IMR-90 (cell line): ENCODE measurements at regions not wholly inside any gene's neighbourhood (a gene's known extent, or its start where the extent isn't known, plus 50 kb on each side); places are given as distances from the start of the nearest gene placed in this dataset.

ENCODE experiments used
- ATAC-seq: fragments of 200-7000 bp; cut with Tn5 transposase; 2 replicates; pipeline ENCODE4 v1.9.1; 2020; ENCODE audit warnings: low read depth, mild to moderate bottlenecking, moderate library complexity
- BruUV-seq: library from RNA; stranded (reverse); fragments of 400-500 nt; replicated peaks from 2 replicates; lab custom pipeline; 2021; lab: Mats Ljungman, UMichigan
- CTCF ChIA-PET: fragments of 300-600 bp; formaldehyde crosslinking; extraction: SDS; loops from one replicate; lab custom pipeline; 2021; ENCODE audit warnings: antibody characterized with exemption; lab: Yijun Ruan, JAX
- POLR2A ChIA-PET: fragments of 300-600 bp; sonication (Branson Sonifier 250); formaldehyde crosslinking; loops from one replicate; lab custom pipeline; 2022; ENCODE audit warnings: antibody characterized with exemption; ENCODE audit not compliant: unreplicated experiment; lab: Charles Lee
- DNase-seq: peaks from one replicate; pipeline ENCODE4 v3.0.0; 2013
- H2AFZ ChIP-seq: replicated peaks from 2 replicates; pipeline ENCODE3; 2013; ENCODE audit warnings: low read length, mild to moderate bottlenecking; ENCODE audit not compliant: poor library complexity
- H2AK5ac ChIP-seq: 2 replicates; pipeline ENCODE4 v1.6.1; 2013; ENCODE audit warnings: low read depth, low read length, inconsistent platforms
- H2AK9ac ChIP-seq: replicated peaks from 2 replicates; pipeline ENCODE3; 2013; ENCODE audit warnings: mild to moderate bottlenecking, low read depth, low read length, moderate library complexity; ENCODE audit not compliant: poor library complexity
- H2BK120ac ChIP-seq: 2 replicates; pipeline ENCODE4 v1.6.1; 2013; ENCODE audit warnings: low read depth, low read length, inconsistent platforms
- H2BK15ac ChIP-seq: 3 replicates; pipeline ENCODE4 v1.6.1; 2013; ENCODE audit warnings: low read depth, low read length, inconsistent platforms
- H2BK20ac ChIP-seq: 2 replicates; pipeline ENCODE4 v1.6.1; 2013; ENCODE audit warnings: low read depth, mild to moderate bottlenecking, inconsistent platforms, low read length, moderate library complexity
- H2BK5ac ChIP-seq: 2 replicates; pipeline ENCODE4 v1.6.1; 2013; ENCODE audit warnings: mild to moderate bottlenecking, low read depth, low read length, inconsistent platforms; ENCODE audit not compliant: poor library complexity, severe bottlenecking
- H3K14ac ChIP-seq: replicated peaks from 2 replicates; pipeline ENCODE4 v1.6.1; 2013; ENCODE audit warnings: low read depth, low read length, inconsistent platforms
- H3K18ac ChIP-seq: 2 replicates; pipeline ENCODE4 v1.6.1; 2013; ENCODE audit warnings: low read depth, low read length, control low read depth
- H3K23ac ChIP-seq: 2 replicates; pipeline ENCODE4 v1.6.1; 2013; ENCODE audit warnings: low read depth, low read length, inconsistent platforms
- H3K27ac ChIP-seq: 2 replicates; pipeline ENCODE4 v1.5.1; 2013; ENCODE audit warnings: mild to moderate bottlenecking, control low read depth, low read length; ENCODE audit not compliant: insufficient read depth
- H3K27me3 ChIP-seq: 2 replicates; pipeline ENCODE4 v1.6.1; 2013; ENCODE audit warnings: low read length; ENCODE audit not compliant: control insufficient read depth, insufficient read depth
- H3K36me3 ChIP-seq: 2 replicates; pipeline ENCODE4 v1.6.1; 2013; ENCODE audit warnings: low read length, mixed read lengths; ENCODE audit not compliant: control insufficient read depth, insufficient read depth
- H3K4ac ChIP-seq: 2 replicates; pipeline ENCODE4 v1.6.1; 2013; ENCODE audit warnings: low read depth, low read length, inconsistent platforms
- H3K4me1 ChIP-seq: 2 replicates; pipeline ENCODE4 v1.6.1; 2013; ENCODE audit warnings: low read length, mixed read lengths; ENCODE audit not compliant: control insufficient read depth, insufficient read depth
- H3K4me2 ChIP-seq: 2 replicates; pipeline ENCODE4 v1.6.1; 2013; ENCODE audit warnings: low read depth, mild to moderate bottlenecking, control low read depth, low read length, moderate library complexity
- H3K4me3 ChIP-seq: 2 replicates; pipeline ENCODE4 v1.5.1; 2013; ENCODE audit warnings: low read depth, mild to moderate bottlenecking, control low read depth, low read length, moderate library complexity; ENCODE audit not compliant: insufficient read depth
- H3K56ac ChIP-seq: 2 replicates; pipeline ENCODE4 v1.6.1; 2013; ENCODE audit warnings: low read length, inconsistent platforms; ENCODE audit not compliant: insufficient read depth; ENCODE audit errors: extremely low read depth
- H3K79me1 ChIP-seq, 2 experiments: 2 replicates each; pipeline ENCODE4 v1.6.1; 2013; ENCODE audit warnings: low read length in 2 of 2, inconsistent platforms in 1 of 2, low read depth in 1 of 2
- H3K9ac ChIP-seq: 2 replicates; pipeline ENCODE4 v1.6.1; 2013; ENCODE audit warnings: low read depth, low read length, control low read depth
- H3K9me1 ChIP-seq: 2 replicates; pipeline ENCODE4 v1.6.1; 2013; ENCODE audit warnings: low read length, inconsistent platforms; ENCODE audit not compliant: insufficient read depth
- H3K9me3 ChIP-seq: 2 replicates; pipeline ENCODE4 v1.6.1; 2013; ENCODE audit warnings: low read length; ENCODE audit not compliant: control insufficient read depth, insufficient read depth
- H4K20me1 ChIP-seq: 2 replicates; pipeline ENCODE4 v1.6.1; 2013; ENCODE audit warnings: low read length, inconsistent platforms; ENCODE audit not compliant: insufficient read depth
- H4K5ac ChIP-seq: 2 replicates; pipeline ENCODE4 v1.6.1; 2013; ENCODE audit warnings: mild to moderate bottlenecking, low read depth, low read length, control low read depth
- H4K8ac ChIP-seq, 2 experiments: 2 replicates each; pipeline ENCODE4 v1.6.1; 2013; ENCODE audit warnings: low read depth in 2 of 2, low read length in 2 of 2, control low read depth in 1 of 2, inconsistent platforms in 1 of 2
- H4K91ac ChIP-seq: 2 replicates; pipeline ENCODE4 v1.6.1; 2013; ENCODE audit warnings: low read depth, low read length, inconsistent platforms; ENCODE audit not compliant: insufficient read depth
- CHD1 ChIP-seq: IDR thresholded peaks from 2 replicates; pipeline ENCODE4 v1.6.1; 2012; ENCODE audit warnings: low read depth, low read length, improper control_type of control experiment
- CTCF ChIP-seq: conservative IDR thresholded peaks from 2 replicates; pipeline ENCODE4 v1.5.1; 2012; ENCODE audit warnings: mild to moderate bottlenecking, low read depth, low read length, improper control_type of control experiment
- ELK1 ChIP-seq: fragments of 150-350 bp; IDR thresholded peaks from 2 replicates; pipeline ENCODE4 v1.6.1; 2016; ENCODE audit warnings: low read depth, mild to moderate bottlenecking, low read length, moderate library complexity, borderline replicate concordance
- FOS ChIP-seq: fragments of 150-350 bp; IDR thresholded peaks from 2 replicates; pipeline ENCODE4 v1.6.1; 2016; ENCODE audit warnings: low read depth, low read length
- MAZ ChIP-seq: IDR thresholded peaks from 2 replicates; pipeline ENCODE4 v1.6.1; 2012; ENCODE audit warnings: low read depth, mild to moderate bottlenecking, low read length, improper control_type of control experiment, moderate library complexity, borderline replicate concordance
- MXI1 ChIP-seq: IDR thresholded peaks from 2 replicates; pipeline ENCODE4 v1.6.1; 2012; ENCODE audit warnings: low read depth, mild to moderate bottlenecking, low read length, moderate library complexity, borderline replicate concordance
- NFE2L2 ChIP-seq: fragments of 150-350 bp; IDR thresholded peaks from 2 replicates; pipeline ENCODE4 v1.6.1; 2016; ENCODE audit warnings: low read depth, mild to moderate bottlenecking, low read length
- POLR2A ChIP-seq: IDR thresholded peaks from 2 replicates; pipeline ENCODE4 v1.6.1; 2012; ENCODE audit warnings: mild to moderate bottlenecking, low read depth, low read length
- RAD21 ChIP-seq: IDR thresholded peaks from 2 replicates; pipeline ENCODE4 v1.6.1; 2012; ENCODE audit warnings: low read length, improper control_type of control experiment
- USF2 ChIP-seq: fragments of 150-350 bp; IDR thresholded peaks from 2 replicates; pipeline ENCODE4 v1.6.1; 2017; ENCODE audit warnings: mild to moderate bottlenecking, antibody characterized with exemption, low read length, low read depth
- WGBS, 2 experiments: methylation state at CpG; one replicate each; pipeline versions ENCODE4 v1.1.5 to v1.1.7; 2013; ENCODE audit warnings: missing lambda C conversion rate in 2 of 2; ENCODE audit not compliant: insufficient read length in 1 of 2; ENCODE audit errors: extremely low coverage in 2 of 2; 5-methylcytosine and 5-hydroxymethylcytosine counted together
- dilution Hi-C: fragments of 300-500 bp; cut with HindIII; formaldehyde crosslinking; loops from one replicate; pipeline ENCODE4 v1.14.3; 2018; ENCODE audit warnings: low sequenced_read_pairs; ENCODE audit not compliant: unreplicated experiment
- in situ Hi-C: fragments of 300-500 bp; cut with MboI; formaldehyde crosslinking; loops from 3 replicates; pipeline ENCODE4 v1.14.3; 2019; ENCODE audit warnings: low sequenced_read_pairs, inconsistent platforms, mixed read lengths
- intact Hi-C: fragments of 100-400 bp; cut with micrococcal nuclease; formaldehyde crosslinking; loops from 2 replicates; pipeline ENCODE4 v1.10.0; 2022

GRCh38 chr4:144818136-144818535 is 172.2 kb downstream of the HHIP start:
- TF ChIP-seq MAZ (no peak), ELK1 (no peak), CHD1 (no peak), MXI1 (no peak), POLR2A (no peak), FOS (no peak), RAD21 (no peak), NFE2L2 (no peak), CTCF (no peak), USF2 (no peak)
- Histone ChIP-seq H2AK5ac (no peak overlapping the region), H3K18ac (no peak overlapping the region), H2BK5ac (no peak overlapping the region), H3K4me1 (no peaks in the 10 kb centered on the region), H2AFZ (no peak overlapping the region), H3K23ac (no peak overlapping the region), H3K4ac (no peak overlapping the region), H3K9me3 (no peaks in the 10 kb centered on the region), H2BK15ac (no peak overlapping the region), H3K27me3 (no peaks in the 10 kb centered on the region), H4K5ac (no peak overlapping the region), H3K56ac (no peak overlapping the region), H3K9ac (no peak overlapping the region), H4K91ac (no peak overlapping the region), H3K9me1 (no peaks in the 10 kb centered on the region), H2AK9ac (no peak overlapping the region), H3K36me3 (no peaks in the 10 kb centered on the region), H3K79me1 (no peaks in the 10 kb centered on the region), H3K4me3 (no peak overlapping the region), H2BK120ac (no peak overlapping the region), H3K4me2 (no peak overlapping the region), H3K27ac (no peak overlapping the region), H2BK20ac (no peak overlapping the region), H4K8ac (no peak overlapping the region), H3K14ac (no peak overlapping the region), H4K20me1 (no peaks in the 10 kb centered on the region)
- DNase-seq (no peak), ATAC-seq (no peak)
- dilution Hi-C loops (no loop called here), intact Hi-C loops (no loop called here), in situ Hi-C loops (no loop called here)
- no TSS peak for BruUV-seq
- 40% methylated on average over 1 of the region's 3 CpGs; no CpG with 5 or more reads in 1 of the 2 experiments for WGBS, 2 experiments
- POLR2A ChIA-PET: no interaction called here
- CTCF ChIA-PET: no interaction called here
